ENCODE measurements at regions not wholly inside any gene's neighbourhood (a gene's known extent, or its start where the extent isn't known, plus 50 kb on each side); places are given as distances from the start of the nearest gene placed in this dataset.

- CTCF ChIA-PET, result no interaction called here
- Histone ChIP-seq H3K79me2 (ENCODE audit: low read depth) (no peaks in the 10 kb centered on the region), H3K36me3 (ENCODE audit: low read depth) (no peaks in the 10 kb centered on the region), H3K27me3 (ENCODE audit: insufficient read depth, low read depth) (no peaks in the 10 kb centered on the region), H3K4me1 (replicated peaks; ENCODE audit: insufficient read depth) (peaks cover 36% of the 10 kb centered on the region), H3K27ac (no peak overlapping the region), H3F3A (ENCODE audit: insufficient read depth, low read depth) (peaks cover 20% of the 10 kb centered on the region; the same call in 1 of the 2 replicates), H4K20me1 (ENCODE audit: insufficient read depth) (no peaks in the 10 kb centered on the region), H3K4me3 (no peak overlapping the region), H3K9me3 (ENCODE audit: insufficient read depth, low read depth) (no peaks in the 10 kb centered on the region), H2AFZ (no peak overlapping the region), H3K9me2 (ENCODE audit: insufficient read depth) (no peaks in the 10 kb centered on the region), H3K4me2 (no peak overlapping the region)
- DNase-seq, result no peak
- TF ChIP-seq EZH2 (IDR thresholded peaks at IDR 0.05; ENCODE audit: low read depth) (no peak), CTCF (conservative IDR thresholded peaks at IDR 0.05) (no peak)
- intact Hi-C loops (cut with micrococcal nuclease; ENCODE audit: unreplicated experiment), result no loop called here
- no TSS peak for BruUV-seq (replicated peaks)
- POLR2A ChIA-PET (ENCODE audit: unreplicated experiment), result no interaction called here
Measured at GRCh38 chr18:10089881-10090280, 176.1 kb downstream of the VAPA start.

- Histone ChIP-seq H3K36me3 (ENCODE audit: low read depth) (no peaks in the 10 kb centered on the region), H3K4me2 (no peak overlapping the region)
Measured at GRCh38 chr18:10090668-10091067, 176.9 kb downstream of the VAPA start.

GRCh38 chr18:10093445-10093844 lies 179.6 kb downstream of the VAPA start:
- no peak overlapping the region for H3K4me3 ChIP-seq
- POLR2A ChIA-PET (ENCODE audit: unreplicated experiment), result no interaction called here
- no peak overlapping the region for H2AFZ ChIP-seq
- H3K79me2 ChIP-seq (ENCODE audit: low read depth), result no peaks in the 10 kb centered on the region
- H4K20me1 ChIP-seq (ENCODE audit: insufficient read depth), result no peaks in the 10 kb centered on the region
- H3K9me3 ChIP-seq (ENCODE audit: insufficient read depth, low read depth), result no peaks in the 10 kb centered on the region
- H3K27ac ChIP-seq, result no peak overlapping the region
- no peak overlapping the region for H3K4me2 ChIP-seq
- H3K9me2 ChIP-seq (ENCODE audit: insufficient read depth), result no peaks in the 10 kb centered on the region
- CTCF ChIA-PET, result no interaction called here
- intact Hi-C loops (cut with micrococcal nuclease; ENCODE audit: unreplicated experiment), result no loop called here
- TF ChIP-seq CTCF (conservative IDR thresholded peaks at IDR 0.05) (no peak), EZH2 (IDR thresholded peaks at IDR 0.05; ENCODE audit: low read depth) (no peak)
- peaks cover 17% of the 10 kb centered on the region for H3K4me1 ChIP-seq (replicated peaks; ENCODE audit: insufficient read depth)
- peaks cover 10% of the 10 kb centered on the region; the same call in 1 of the 2 replicates for H3F3A ChIP-seq (ENCODE audit: insufficient read depth, low read depth)
- H3K27me3 ChIP-seq (ENCODE audit: insufficient read depth, low read depth), result no peaks in the 10 kb centered on the region
- DNase-seq, result no peak
- H3K36me3 ChIP-seq (ENCODE audit: low read depth), result no peaks in the 10 kb centered on the region
- no TSS peak for BruUV-seq (replicated peaks)

More at GRCh38 chr18:10090668-10091067, 176.9 kb downstream of the VAPA start:
- TF ChIP-seq CTCF (conservative IDR thresholded peaks at IDR 0.05), result no peak
- TF ChIP-seq EZH2 (IDR thresholded peaks at IDR 0.05; ENCODE audit: low read depth), result no peak
- H3K27me3 ChIP-seq (ENCODE audit: insufficient read depth, low read depth), result no peaks in the 10 kb centered on the region
- intact Hi-C loops (cut with micrococcal nuclease; ENCODE audit: unreplicated experiment), result no loop called here
- no peak overlapping the region for H2AFZ ChIP-seq
- H3K9me3 ChIP-seq (ENCODE audit: insufficient read depth, low read depth), result no peaks in the 10 kb centered on the region
- no peaks in the 10 kb centered on the region for H3K79me2 ChIP-seq (ENCODE audit: low read depth)
- peaks cover 32% of the 10 kb centered on the region for H3K4me1 ChIP-seq (replicated peaks; ENCODE audit: insufficient read depth)
- no TSS peak for BruUV-seq (replicated peaks)
- H3K27ac ChIP-seq, result no peak overlapping the region
- H4K20me1 ChIP-seq (ENCODE audit: insufficient read depth), result no peaks in the 10 kb centered on the region
- ChIA-PET CTCF (no interaction called here), POLR2A (ENCODE audit: unreplicated experiment) (no interaction called here)
- H3F3A ChIP-seq (ENCODE audit: insufficient read depth, low read depth), result peaks cover 19% of the 10 kb centered on the region; the same call in 1 of the 2 replicates
- H3K9me2 ChIP-seq (ENCODE audit: insufficient read depth), result no peaks in the 10 kb centered on the region
- H3K4me3 ChIP-seq, result no peak overlapping the region
- DNase-seq, result no peak
